BJ (cell line): ENCODE measurements at regions not wholly inside any gene's neighbourhood (a gene's known extent, or its start where the extent isn't known, plus 50 kb on each side); places are given as distances from the start of the nearest gene placed in this dataset.

Experiments
- CTCF ChIA-PET: fragments of 350-600 bp; formaldehyde crosslinking; extraction: SDS; loops from one replicate; lab custom pipeline; 2021; ENCODE audit warnings: antibody characterized with exemption, inconsistent platforms; lab: Yijun Ruan, JAX
- POLR2A ChIA-PET: fragments of 300-600 bp; sonication (Branson Sonifier 250); formaldehyde crosslinking; extraction: SDS; loops from one replicate; lab custom pipeline; 2021; ENCODE audit warnings: antibody characterized with exemption; lab: Charles Lee
- DNase-seq: peaks from one replicate; pipeline ENCODE4 v3.0.0-alpha.2; 2011; ENCODE audit warnings: low read depth
- H3K27me3 ChIP-seq: 2 replicates; pipeline ENCODE4 v1.6.0; 2011; ENCODE audit warnings: low read length; ENCODE audit not compliant: control insufficient read depth, insufficient read depth
- H3K36me3 ChIP-seq: 2 replicates; pipeline ENCODE4 v1.5.1; 2011; ENCODE audit warnings: low read length; ENCODE audit not compliant: control insufficient read depth, insufficient read depth
- H3K4me3 ChIP-seq: 2 replicates; pipeline ENCODE4 v1.5.1; 2011; ENCODE audit warnings: low read depth, mild to moderate bottlenecking, control low read depth, low read length
- CTCF ChIP-seq: IDR thresholded peaks from 2 replicates; pipeline ENCODE4 v1.5.1; 2011; ENCODE audit warnings: low read depth, mild to moderate bottlenecking, control low read depth, inconsistent platforms, low read length, moderate library complexity; ENCODE audit not compliant: insufficient read depth

DNA sequence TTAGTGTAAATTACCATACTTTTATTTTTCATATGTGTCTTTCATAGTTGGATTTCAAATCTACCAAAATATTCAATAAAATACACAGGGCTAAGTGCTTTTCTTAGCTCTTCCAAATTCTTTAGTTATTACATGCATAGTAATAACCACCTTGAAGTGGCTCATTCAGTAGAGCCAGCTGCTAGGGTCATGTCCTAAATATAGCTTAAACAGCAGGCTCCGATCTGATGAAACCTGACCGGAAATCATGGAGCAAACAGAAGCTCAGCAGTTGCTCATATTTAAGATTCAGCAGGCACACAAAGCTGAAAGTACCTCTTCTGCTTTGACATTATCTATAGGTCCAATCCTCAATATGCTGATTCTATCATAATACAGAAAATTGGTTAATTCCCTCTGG lies 1470.4 kb downstream of the ADGRL3 start:
- POLR2A ChIA-PET: no interaction called here
- no peak for DNase-seq
- CTCF ChIA-PET: no interaction called here

GRCh38 chr4:62661821-62662220 lies 1461.7 kb downstream of the ADGRL3 start:
- DNase-seq: no peak
- no peak for TF ChIP-seq CTCF
- Histone ChIP-seq H3K27me3 (no peaks in the 10 kb centered on the region), H3K4me3 (no peak overlapping the region), H3K36me3 (no peaks in the 10 kb centered on the region)
- ChIA-PET CTCF (no interaction called here), POLR2A (no interaction called here)

More for the DNA sequence above, 1470.4 kb downstream of the ADGRL3 start:
- H3K27me3 ChIP-seq: no peaks in the 10 kb centered on the region
- no peak overlapping the region for H3K4me3 ChIP-seq
- no peaks in the 10 kb centered on the region for H3K36me3 ChIP-seq
- TF ChIP-seq CTCF: no peak

DNA sequence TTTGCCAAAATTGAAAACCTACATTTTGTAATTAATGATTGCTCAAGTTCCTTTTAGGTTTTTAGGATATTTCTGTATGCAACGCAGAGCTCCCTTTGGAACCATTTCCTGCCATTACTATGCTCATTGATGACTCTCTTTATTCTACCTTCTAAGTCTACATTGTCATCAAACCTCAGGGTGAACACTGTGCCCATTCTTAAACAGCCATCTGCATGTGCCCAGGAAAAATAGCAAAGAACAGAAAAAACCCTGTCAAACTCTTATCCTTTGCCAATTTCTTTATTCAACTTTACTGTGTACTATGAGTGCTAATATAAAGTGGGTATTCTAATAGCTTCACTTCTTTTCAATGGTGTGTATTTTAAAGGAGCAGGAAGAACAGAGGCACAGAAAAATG lies 1455.9 kb downstream of the ADGRL3 start:
- no peak for DNase-seq
- H3K4me3 ChIP-seq: no peak overlapping the region
- POLR2A ChIA-PET: no interaction called here
- H3K36me3 ChIP-seq: no peaks in the 10 kb centered on the region
- CTCF ChIA-PET: no interaction called here
- no peaks in the 10 kb centered on the region for H3K27me3 ChIP-seq
- TF ChIP-seq CTCF: no peak

GRCh38 chr4:62644372-62644771 lies 1444.2 kb downstream of the ADGRL3 start:
- no peak for DNase-seq
- ChIA-PET POLR2A (no interaction called here), CTCF (no interaction called here)
- Histone ChIP-seq H3K36me3 (no peaks in the 10 kb centered on the region), H3K27me3 (no peaks in the 10 kb centered on the region), H3K4me3 (no peak overlapping the region)
- no peak for TF ChIP-seq CTCF

DNA sequence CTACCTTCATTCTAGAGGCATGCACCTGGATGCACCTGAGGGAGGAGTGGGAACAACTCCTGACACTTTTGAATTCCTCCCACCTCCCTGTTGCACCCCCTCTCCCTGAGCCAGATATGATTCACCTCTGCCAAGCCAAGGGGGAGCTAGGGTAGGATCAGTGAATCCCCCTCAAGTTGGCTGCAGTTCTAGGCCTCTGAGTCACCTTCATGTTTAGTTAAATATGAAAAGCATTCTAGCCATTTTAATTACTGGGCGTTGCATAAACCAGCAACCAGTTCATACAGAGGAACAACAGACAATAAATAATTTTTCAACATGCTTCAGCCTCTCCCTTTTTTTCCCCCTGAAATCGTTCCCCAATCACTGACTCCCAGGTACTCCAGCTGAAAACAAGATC lies 1440.2 kb downstream of the ADGRL3 start:
- ChIA-PET POLR2A (no interaction called here), CTCF (no interaction called here)
- Histone ChIP-seq H3K27me3 (no peaks in the 10 kb centered on the region), H3K4me3 (no peak overlapping the region), H3K36me3 (no peaks in the 10 kb centered on the region)
- DNase-seq: no peak
- TF ChIP-seq CTCF: no peak
